PC-3 (cell line): ENCODE measurements at regions not wholly inside any gene's neighbourhood (a gene's known extent, or its start where the extent isn't known, plus 50 kb on each side); places are given as distances from the start of the nearest gene placed in this dataset.

ENCODE experiments used
- ATAC-seq: fragments of 200-7000 bp; cut with Tn5 transposase; 2 replicates; pipeline ENCODE4 v1.9.1; 2020; ENCODE audit warnings: mild to moderate bottlenecking, moderate library complexity
- BruUV-seq: library from RNA; stranded (reverse); fragments of 400-500 nt; replicated peaks from 2 replicates; lab custom pipeline; 2021; lab: Mats Ljungman, UMichigan
- CTCF ChIA-PET: fragments of 300-600 bp; sonication (Branson Sonifier 250); formaldehyde crosslinking; loops from one replicate; lab custom pipeline; 2022; ENCODE audit warnings: antibody characterized with exemption; lab: Charles Lee
- POLR2A ChIA-PET: fragments of 300-600 bp; sonication (Branson Sonifier 250); formaldehyde crosslinking; loops from one replicate; lab custom pipeline; 2022; ENCODE audit warnings: antibody characterized with exemption; ENCODE audit not compliant: unreplicated experiment; lab: Charles Lee
- DNase-seq: peaks from one replicate; pipeline ENCODE4 v3.0.0-alpha.2; 2015
- H2AFZ ChIP-seq: fragments of 300-600 bp; sonication (generic); 2 replicates; pipeline ENCODE4 v1.6.0; 2016; ENCODE audit warnings: antibody characterized with exemption, low read length
- H3F3A ChIP-seq: fragments of 300-600 bp; sonication (generic); one replicate; pipeline ENCODE4 v1.6.0; 2017; ENCODE audit warnings: antibody characterized with exemption, low read length, control low read depth, mild to moderate bottlenecking; ENCODE audit not compliant: unreplicated experiment
- H3K27ac ChIP-seq: fragments of 300-600 bp; sonication (generic); 2 replicates; pipeline ENCODE4 v1.5.1; 2016; ENCODE audit warnings: mild to moderate bottlenecking, low read length
- H3K27me3 ChIP-seq: fragments of 300-600 bp; sonication (generic); 2 replicates; pipeline ENCODE4 v1.6.1; 2016; ENCODE audit warnings: low read length, mixed read lengths
- H3K36me3 ChIP-seq: fragments of 300-600 bp; sonication (generic); 2 replicates; pipeline ENCODE4 v1.6.1; 2016; ENCODE audit warnings: low read depth, mixed run types, low read length, mixed read lengths
- H3K4me1 ChIP-seq: fragments of 300-600 bp; sonication (generic); 2 replicates; pipeline ENCODE4 v1.5.1; 2016; ENCODE audit warnings: low read length; ENCODE audit not compliant: insufficient read depth
- H3K4me2 ChIP-seq: fragments of 300-600 bp; sonication (generic); 2 replicates; pipeline ENCODE4 v1.6.0; 2016; ENCODE audit warnings: low read length
- H3K4me3 ChIP-seq: fragments of 300-600 bp; sonication (generic); 2 replicates; pipeline ENCODE4 v1.5.1; 2016; ENCODE audit warnings: mild to moderate bottlenecking, low read length, mixed read lengths
- H3K79me2 ChIP-seq: fragments of 300-600 bp; sonication (generic); 2 replicates; pipeline ENCODE4 v1.6.1; 2017; ENCODE audit warnings: low read length, mixed read lengths
- H3K9ac ChIP-seq: fragments of 300-600 bp; sonication (generic); 2 replicates; pipeline ENCODE4 v1.6.0; 2016; ENCODE audit warnings: mild to moderate bottlenecking, low read length
- H3K9me2 ChIP-seq: fragments of 300-600 bp; sonication (generic); replicated peaks from 2 replicates; pipeline ENCODE4 v1.6.1; 2016; ENCODE audit warnings: mixed run types, low read length, mixed read lengths
- H3K9me3 ChIP-seq: fragments of 300-600 bp; sonication (generic); 2 replicates; pipeline ENCODE4 v1.6.1; 2016; ENCODE audit warnings: low read length, mixed read lengths
- H4K20me1 ChIP-seq: fragments of 300-600 bp; sonication (generic); 2 replicates; pipeline ENCODE4 v1.6.1; 2016; ENCODE audit warnings: low read length, mixed read lengths
- CTCF ChIP-seq: fragments of 300-600 bp; sonication (generic); conservative IDR thresholded peaks from 2 replicates; pipeline ENCODE4 v1.5.1; 2017; ENCODE audit warnings: antibody characterized with exemption, low read depth, mild to moderate bottlenecking, low read length
- EZH2 ChIP-seq: fragments of 300-600 bp; sonication (generic); IDR thresholded peaks from one replicate; pipeline ENCODE4 v1.6.1; 2017; ENCODE audit warnings: antibody characterized with exemption, mild to moderate bottlenecking, low read length; ENCODE audit not compliant: unreplicated experiment
- EZH2phosphoT487 ChIP-seq: fragments of 300-600 bp; sonication (generic); IDR thresholded peaks from 2 replicates; pipeline ENCODE4 v1.6.1; 2018; ENCODE audit warnings: mild to moderate bottlenecking, antibody characterized with exemption, low read length, borderline replicate concordance
- intact Hi-C: fragments of 100-400 bp; cut with micrococcal nuclease; formaldehyde crosslinking; loops from 2 replicates; pipeline ENCODE4 v1.9.0; 2023

GRCh38 chr1:30049748-30050296 lies 673.6 kb downstream of the MATN1 start:
- BruUV-seq: no TSS peak
- intact Hi-C loops: no loop called here
- no peak for TF ChIP-seq EZH2
- TF ChIP-seq EZH2phosphoT487: no peak
- no peak for TF ChIP-seq CTCF

GRCh38 chr1:30048905-30049304 lies 674.5 kb downstream of the MATN1 start:
- H3K9me3 ChIP-seq: no peaks in the 10 kb centered on the region
- ChIA-PET CTCF (no interaction called here), POLR2A (no interaction called here)
- H3K27ac ChIP-seq: no peak overlapping the region
- TF ChIP-seq CTCF (no peak), EZH2phosphoT487 (no peak), EZH2 (no peak)
- ATAC-seq (no peak), DNase-seq (no peak)
- H4K20me1 ChIP-seq: no peaks in the 10 kb centered on the region
- no peaks in the 10 kb centered on the region for H3K79me2 ChIP-seq
- BruUV-seq: no TSS peak
- H2AFZ ChIP-seq: no peak overlapping the region
- H3K4me2 ChIP-seq: no peak overlapping the region
- H3K9me2 ChIP-seq: no peaks in the 10 kb centered on the region
- intact Hi-C loops: no loop called here
- peaks cover 31% of the 10 kb centered on the region for H3K27me3 ChIP-seq
- H3K9ac ChIP-seq: no peak overlapping the region
- H3K36me3 ChIP-seq: no peaks in the 10 kb centered on the region
- no peaks in the 10 kb centered on the region for H3K4me1 ChIP-seq
- no peak overlapping the region for H3K4me3 ChIP-seq
- H3F3A ChIP-seq: no peaks in the 10 kb centered on the region

More at GRCh38 chr1:30049748-30050296, 673.6 kb downstream of the MATN1 start:
- Histone ChIP-seq H4K20me1 (no peaks in the 10 kb centered on the region), H3K79me2 (no peaks in the 10 kb centered on the region), H3K9me2 (no peaks in the 10 kb centered on the region), H3K4me3 (no peak overlapping the region), H3K4me1 (no peaks in the 10 kb centered on the region), H3K4me2 (no peak overlapping the region), H2AFZ (no peak overlapping the region), H3K27ac (no peak overlapping the region), H3K27me3 (peaks cover 40% of the 10 kb centered on the region), H3K9ac (no peak overlapping the region), H3F3A (no peaks in the 10 kb centered on the region), H3K9me3 (no peaks in the 10 kb centered on the region), H3K36me3 (no peaks in the 10 kb centered on the region)
- ATAC-seq: no peak
- POLR2A ChIA-PET: no interaction called here
- CTCF ChIA-PET: no interaction called here
- no peak for DNase-seq

DNA sequence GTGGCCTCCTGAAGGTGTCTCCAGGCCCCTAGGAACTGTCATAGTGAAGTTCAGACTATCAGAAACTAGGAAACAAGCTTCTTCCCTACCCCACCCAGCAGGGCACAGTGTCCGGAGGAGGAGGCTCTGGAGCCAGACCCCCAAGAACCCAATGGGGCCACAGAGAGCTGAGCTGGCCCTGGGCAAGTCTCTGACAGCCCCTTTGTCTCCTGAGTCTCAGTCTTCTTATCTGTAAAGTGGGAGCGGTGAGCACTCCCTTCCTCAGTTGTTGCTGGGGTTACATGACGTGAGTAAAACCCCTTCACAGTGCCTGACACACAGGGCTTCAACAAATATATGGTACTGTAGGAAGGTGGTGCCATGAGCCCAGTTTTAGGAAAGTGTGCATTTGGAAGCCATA lies 675.8 kb downstream of the MATN1 start:
- Histone ChIP-seq H3K4me3 (no peak overlapping the region), H3K4me1 (no peaks in the 10 kb centered on the region), H2AFZ (no peak overlapping the region), H3K9me3 (no peaks in the 10 kb centered on the region), H4K20me1 (no peaks in the 10 kb centered on the region), H3K36me3 (no peaks in the 10 kb centered on the region), H3K79me2 (no peaks in the 10 kb centered on the region), H3K27ac (no peak overlapping the region), H3K9ac (no peak overlapping the region), H3K4me2 (no peak overlapping the region), H3K9me2 (no peaks in the 10 kb centered on the region), H3F3A (no peaks in the 10 kb centered on the region), H3K27me3 (peaks cover 18% of the 10 kb centered on the region)
- no peak for ATAC-seq
- TF ChIP-seq EZH2 (no peak), CTCF (no peak), EZH2phosphoT487 (no peak)
- no TSS peak for BruUV-seq
- intact Hi-C loops: no loop called here
- no peak for DNase-seq
- POLR2A ChIA-PET: no interaction called here
- CTCF ChIA-PET: no interaction called here
